HG03159 (cell line): ENCODE measurements at regions not wholly inside any gene's neighbourhood (a gene's known extent, or its start where the extent isn't known, plus 50 kb on each side); places are given as distances from the start of the nearest gene placed in this dataset.
"Not testable (repeated sequence)": the region's sequence is repeated elsewhere in the genome, so short reads cannot be mapped to it uniquely, and the experiment has no call there.

ENCODE experiments used
- ATAC-seq: cut with Tn5 transposase; IDR thresholded peaks from one replicate; pipeline ENCODE4 v1.9.1; 2021; ENCODE audit warnings: mild to moderate bottlenecking, moderate library complexity; ENCODE audit not compliant: unreplicated experiment

DNA sequence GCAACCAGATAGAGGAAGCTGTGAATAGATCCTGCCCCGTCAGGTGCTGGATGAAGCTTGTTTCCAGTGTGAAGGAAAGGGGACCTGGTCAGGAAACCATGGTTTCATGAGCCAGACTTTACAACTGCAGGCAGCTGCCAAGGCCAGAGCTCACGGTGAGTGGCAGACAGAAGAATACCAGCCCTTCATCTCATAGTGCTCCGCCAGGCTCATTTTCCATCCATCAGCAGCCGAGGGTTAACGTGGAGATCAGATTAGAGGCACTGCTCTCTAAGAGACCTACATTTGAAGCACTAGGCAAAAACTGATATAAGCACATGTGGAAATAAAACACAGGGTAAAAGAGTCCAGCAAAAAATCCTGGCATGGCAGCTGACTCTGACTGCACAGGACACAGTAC is 172.4 kb downstream of the CD24 start:
- ATAC-seq: no peak

DNA sequence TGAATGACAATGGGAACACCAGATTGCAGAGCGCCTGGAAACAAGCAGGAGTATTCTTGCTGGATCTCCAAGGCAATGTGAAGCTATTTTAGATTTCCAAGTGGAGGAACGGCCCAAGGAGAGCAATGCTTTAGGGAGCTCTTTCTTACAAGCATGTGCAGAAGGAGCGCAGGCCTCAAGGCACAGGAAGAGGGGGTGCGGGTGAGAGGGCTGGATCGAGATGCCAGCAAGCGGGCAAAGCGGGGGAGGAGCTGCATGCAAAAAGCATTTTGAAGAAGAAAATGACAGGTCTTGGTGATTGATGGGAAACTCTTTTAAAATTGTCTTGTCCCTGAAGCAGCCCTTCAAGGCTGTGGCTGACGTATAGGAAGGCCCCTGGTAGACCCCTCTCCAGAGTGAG is 171.9 kb downstream of the QRSL1 start:
- no peak for ATAC-seq

DNA sequence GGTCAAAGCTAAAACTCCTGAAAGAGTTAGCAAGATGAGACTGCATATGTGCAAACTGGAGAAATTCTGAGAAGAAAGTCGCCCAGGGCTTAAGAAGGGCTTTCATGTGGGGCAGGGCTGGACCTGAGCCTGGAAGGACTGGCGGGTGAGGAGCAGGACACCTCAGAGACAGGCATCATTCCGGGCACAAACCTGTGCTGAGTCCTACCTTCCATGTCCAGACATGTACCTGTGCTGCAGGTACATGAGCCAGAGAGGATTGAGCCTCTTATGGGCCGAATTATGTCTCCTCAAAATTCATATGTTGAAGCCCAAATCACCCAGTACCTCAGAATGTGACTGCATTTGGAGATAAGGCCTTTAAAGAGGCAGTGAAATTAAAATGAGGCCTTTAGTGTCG is 171.0 kb downstream of the QRSL1 start:
- ATAC-seq: no peak

DNA sequence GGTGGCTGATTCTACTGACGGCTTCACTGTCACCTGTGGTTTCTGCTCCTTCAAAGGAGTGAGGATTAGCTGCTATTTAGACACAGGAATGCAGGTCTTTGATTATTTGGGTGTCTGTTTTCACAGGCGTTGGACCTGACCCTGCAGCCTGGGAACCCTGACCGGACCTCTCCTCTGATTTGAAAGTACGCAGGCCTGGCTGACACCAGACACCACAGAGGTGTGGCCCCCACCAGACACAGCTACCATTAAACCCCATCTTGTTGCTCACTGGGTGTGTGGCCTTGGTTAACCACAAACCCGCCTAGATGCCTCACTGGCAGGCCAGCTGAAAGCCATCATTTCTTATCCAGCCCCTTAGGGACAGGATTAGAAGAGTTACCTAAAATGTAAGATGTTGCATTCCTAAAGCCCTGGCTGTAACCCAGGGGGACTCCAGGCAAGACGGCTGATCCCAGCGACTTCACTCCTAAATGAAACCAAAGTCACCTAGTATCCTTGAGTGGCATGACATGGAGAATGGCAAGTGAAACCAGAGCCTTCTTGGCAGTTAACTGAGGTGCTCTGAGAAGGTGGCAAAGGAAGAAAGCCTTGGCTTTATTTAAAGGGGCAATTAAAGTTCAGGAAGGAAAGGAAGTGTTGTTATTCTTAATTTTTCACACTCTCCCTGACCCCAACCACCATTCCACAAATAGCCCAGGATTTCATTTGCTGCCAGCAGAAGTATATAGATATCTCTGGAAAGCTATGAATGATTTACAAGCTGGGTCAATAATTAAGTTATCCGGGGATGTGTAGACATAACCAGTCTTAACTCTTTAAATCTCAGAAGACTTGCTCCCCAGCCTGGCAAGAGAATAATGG is 169.9 kb downstream of the QRSL1 start:
- peak; percentile 70 for ATAC-seq

DNA sequence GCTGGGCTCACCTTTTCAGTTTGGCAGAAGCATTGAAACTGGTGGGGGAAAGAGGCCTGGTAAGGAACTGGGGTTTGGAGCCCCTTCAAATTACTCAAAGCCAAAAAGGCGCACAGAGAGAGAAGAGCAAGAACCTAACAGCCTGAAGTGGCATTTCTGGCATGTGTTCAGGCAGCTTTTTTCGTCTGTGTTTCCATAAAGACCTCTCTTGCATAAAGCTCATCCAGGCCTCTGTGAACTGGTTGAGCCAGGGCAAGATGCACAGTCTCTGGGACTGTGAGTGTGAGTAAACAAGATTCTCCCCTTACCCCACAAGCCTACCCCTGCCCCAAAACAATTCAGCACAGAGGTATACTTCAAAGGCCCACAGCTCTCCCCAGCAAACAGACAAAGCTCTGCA is 167.8 kb downstream of the QRSL1 start:
- no peak for ATAC-seq

DNA sequence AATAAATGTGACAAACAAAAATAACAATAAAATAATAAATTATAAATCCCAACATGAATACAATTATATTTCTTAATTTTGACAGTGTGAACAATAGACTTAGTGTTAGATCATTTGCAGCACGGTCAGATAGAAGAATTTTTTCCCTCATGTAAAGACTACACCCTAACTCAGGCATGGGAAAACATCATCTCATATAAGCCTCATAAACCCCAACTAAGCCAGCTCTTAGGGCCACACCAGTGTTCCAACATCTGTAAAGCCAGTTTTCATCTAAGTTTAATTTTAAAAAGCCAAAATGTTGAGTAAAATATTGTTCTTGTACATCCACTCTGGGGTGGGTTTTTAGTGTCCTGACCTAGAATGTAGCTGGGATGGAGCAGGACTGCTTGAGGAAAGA is 167.4 kb downstream of the QRSL1 start:
- no peak for ATAC-seq

DNA sequence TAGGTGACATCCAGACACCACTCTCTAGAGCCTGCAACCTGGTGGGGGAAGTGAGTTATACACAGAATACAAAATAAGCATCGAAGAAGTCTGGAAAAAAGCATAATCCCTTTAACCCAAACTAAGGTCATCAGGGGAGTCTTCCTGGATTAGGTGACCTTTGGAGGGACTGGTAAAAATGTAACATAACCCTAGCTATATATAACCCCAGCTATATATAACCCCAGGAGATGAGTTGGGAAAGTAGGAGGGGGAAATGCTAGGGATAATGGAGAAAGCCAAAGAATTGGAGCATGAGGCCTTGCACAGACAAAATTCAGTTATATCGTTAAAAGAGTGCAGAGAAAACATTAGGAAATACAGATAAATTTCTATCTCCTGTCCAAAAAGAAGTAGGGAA is 164.8 kb downstream of the QRSL1 start:
- no peak for ATAC-seq

DNA sequence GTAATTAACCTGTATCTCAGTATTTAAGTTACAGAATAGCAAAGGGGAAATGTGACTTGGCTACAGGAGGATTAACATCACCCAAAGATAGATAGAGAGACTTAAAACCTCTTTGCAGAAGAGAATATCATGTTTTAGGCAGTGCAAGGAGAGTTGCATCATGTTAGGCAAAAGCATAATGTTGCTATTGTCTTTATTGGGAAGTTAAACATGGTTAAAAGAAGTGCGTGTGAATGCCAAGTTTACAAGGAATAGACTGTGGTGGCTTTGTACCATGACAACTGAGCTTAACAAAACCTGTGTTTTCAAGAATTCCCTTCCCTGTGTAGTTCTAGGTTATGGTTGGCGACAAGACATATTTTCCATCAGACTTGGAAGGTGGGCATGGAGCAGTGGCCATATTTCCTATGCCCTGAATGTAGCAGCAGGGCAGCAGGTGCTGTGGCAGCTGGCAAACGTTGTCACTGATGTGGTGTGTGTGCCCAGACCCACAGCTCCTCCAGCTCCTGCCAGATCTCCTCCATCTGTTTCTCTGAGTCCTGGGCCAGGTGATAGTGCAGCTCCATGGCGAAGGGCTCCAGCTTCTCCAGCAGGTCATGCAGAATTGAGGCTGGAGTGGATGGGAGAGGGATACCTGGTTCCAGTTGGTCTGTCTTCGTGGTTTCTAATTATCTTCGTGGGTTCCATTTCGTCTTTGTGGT is 163.3 kb downstream of the QRSL1 start:
- ATAC-seq: no peak

DNA sequence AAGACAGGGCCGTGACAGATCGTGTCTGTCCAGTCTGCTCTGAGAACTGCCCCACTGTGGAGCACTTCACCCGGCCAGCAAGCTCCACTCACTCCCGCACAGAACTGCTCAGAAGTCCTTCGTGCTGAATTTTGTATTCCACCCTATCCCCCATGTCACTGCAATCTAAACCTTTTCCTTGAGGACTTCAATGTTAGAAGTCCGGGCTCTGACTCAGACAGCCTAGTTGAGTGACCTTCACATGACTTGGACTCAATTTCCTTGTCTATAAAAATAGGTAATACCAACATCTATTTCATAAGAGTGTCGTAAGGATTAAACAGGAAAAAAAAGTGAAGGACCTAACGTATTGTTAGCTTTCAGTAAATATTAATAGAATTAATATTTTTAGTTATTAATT is 161.6 kb downstream of the QRSL1 start:
- ATAC-seq: no peak

DNA sequence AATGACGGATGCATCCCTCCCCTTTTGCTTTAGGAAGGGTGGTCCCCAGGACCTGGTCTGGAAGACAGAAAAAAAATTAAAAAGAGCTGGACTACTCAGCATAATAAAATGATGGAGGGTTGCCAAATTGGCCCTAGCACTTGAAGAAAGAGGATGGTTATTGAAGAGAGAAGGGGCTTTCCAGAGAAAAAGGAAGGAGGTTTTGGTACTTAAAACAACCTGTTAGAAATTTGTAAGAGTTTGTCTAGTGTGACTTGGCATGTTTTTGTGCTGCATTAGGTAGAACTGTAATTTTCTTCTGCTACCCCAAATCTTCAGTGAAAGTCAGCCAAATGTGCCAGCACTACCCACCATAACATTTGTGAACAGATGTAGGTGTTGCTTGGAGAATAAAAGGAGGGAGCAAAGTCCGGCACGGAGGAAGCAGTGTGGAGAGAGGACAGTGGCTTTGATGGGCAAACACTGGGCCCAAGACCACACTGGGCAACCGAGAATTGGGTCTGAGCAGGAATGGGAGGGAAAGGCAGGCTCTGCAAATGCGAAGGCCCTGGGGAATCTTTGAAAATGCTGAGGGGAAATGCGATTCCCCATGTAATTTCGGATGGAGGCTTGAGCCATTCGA is 160.9 kb downstream of the QRSL1 start:
- no peak for ATAC-seq

DNA sequence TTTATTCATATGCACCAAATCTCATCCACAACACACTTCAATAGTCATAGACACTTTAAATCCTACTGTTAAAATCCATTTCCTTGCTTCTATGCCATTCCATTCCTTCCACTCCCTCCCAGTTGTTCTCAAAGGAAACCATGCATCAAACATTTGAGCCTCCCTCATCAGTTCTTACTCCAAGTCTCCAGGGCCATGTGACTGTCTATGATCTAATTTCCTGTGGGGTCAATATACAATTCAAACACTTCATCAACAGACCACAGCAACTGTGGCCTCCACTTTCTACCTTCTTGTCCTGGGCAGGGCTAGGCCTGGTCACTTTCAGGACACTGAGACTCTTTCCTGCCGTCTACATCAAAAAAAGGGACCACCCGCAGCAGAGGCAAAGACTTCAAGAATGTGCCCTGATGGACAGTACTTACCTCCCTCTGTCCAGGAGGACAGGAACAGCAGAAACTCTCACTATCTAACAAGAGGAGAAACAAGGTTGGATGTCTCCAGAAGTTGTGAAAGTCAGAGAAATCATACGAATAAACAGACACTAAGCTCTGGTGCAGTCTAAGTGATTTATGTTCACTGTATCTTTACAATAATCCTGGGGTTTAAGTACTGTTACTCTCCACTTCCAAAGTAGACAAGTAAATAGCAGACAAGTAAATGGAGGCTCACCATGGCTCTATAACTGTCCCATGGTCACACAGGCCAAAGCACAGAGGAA is 160.2 kb downstream of the QRSL1 start:
- no peak for ATAC-seq

DNA sequence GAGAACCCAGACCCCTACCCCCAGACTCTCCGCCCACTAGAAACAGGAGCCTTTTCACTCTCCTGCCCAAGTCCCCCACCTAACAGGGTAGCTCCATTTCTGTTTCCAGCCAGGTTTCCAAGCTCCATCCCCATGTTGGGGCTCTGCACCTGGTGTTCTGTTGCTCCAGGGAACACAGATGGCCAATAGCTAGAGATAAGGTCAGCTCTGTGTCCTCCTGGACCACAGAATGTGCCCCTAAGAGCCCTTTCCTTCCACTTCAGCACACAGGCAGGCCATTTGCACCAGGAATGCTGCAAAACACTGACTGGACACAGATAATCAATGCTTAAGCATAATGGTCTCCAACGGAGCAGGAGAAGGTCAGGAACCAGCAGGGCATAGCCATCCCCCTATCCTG is 159.4 kb downstream of the QRSL1 start:
- ATAC-seq: no peak

DNA sequence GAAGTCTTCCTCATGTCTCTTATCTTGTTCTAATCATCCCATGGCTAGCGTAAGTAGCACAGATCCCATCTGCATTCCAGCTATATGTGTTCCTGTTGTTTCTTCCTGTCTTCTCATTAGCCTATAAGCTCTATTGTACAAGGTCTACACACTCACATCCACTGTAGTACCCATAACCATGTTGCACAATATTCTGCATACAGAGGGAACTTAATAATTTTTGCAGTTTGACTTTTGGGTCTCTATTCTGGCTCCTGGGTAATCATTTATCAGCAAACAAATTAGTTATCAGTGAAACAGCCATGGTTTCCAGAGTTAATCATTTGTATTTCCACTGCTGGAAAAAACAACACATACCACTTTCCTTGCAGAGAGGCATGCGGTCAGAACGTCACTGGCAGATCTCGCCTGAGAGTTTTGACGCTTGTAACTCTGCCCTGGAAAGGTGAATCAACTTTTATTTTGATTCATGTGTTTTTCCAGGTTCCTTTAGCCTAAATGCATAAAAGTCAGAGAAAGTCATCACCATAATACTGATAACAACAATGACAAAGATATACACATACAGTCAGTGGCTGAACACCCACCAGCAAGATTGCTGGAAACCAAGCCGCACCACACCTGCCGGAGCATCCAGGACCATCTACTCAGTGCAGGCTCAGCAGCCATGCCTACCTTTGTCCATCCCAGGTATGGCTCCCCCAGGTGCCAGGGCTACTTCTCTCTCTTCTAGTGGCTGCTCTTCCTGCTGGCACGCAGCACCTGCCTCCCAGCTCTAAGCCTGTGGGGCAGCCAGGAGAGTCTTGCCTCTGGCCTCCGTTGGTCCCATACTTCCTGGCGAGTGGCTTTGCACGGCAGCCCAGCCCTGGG is 158.2 kb downstream of the QRSL1 start:
- ATAC-seq: no peak

DNA sequence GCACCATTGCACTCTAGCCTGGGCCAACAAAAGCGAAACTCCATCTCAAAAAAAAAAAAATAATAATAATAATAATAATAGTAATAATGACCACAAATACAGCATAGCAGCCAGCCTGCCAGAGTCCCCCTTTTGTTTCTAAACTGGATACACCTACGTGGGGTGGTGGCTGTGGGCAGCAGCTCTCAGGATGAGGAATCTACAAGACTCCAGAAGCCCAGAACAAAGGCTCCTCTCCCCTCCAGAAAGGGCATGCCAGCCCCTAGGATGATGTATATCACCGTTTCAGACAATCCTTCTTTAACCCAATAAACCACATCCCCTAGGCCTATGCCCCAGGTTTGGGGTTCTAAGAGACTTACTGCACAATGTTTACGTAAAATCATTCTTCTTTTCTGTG is 155.9 kb downstream of the QRSL1 start:
- ATAC-seq: no peak

DNA sequence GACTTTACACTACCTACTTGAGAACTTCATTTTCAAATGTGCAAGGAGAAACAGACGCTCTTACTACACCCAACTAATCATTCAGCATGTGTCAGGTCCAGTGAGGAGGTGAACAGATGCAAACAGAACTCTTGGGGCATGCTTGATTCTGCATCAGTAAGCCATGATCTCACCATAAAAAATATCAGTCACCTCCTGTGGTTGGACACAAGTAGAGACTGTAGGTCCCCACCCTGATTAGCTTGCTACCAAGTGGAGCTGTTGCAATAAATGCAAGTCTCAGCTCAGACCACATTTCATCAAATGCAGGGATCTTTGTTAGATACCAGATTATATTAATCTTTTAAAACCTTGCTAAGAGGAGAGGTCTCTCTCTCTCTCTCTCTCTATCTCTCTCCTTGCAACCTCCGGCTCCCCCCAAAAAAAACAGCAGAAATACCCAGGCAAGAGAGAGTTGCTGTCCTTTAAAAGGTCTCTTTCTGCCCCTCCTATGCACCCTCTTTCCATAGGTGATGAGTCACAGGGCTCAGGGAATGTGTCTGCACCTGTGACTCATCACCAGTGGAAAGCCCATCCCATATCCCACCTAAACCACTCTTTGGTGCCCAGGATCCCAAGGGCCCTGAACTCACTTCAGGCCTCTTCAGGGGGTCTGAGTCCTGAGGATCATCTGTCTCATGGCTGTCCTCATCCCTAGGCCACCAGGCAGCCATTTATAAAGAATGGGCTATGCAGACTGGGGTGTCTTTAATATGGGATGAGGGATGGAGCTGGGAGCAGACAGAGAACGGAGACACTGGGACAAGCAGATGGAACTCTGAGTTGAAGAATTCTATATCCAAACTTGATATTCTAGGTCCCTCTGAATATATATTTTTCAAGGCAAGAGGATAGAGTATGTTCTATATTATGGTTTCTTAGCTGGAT is 154.5 kb downstream of the QRSL1 start:
- ATAC-seq: no peak

DNA sequence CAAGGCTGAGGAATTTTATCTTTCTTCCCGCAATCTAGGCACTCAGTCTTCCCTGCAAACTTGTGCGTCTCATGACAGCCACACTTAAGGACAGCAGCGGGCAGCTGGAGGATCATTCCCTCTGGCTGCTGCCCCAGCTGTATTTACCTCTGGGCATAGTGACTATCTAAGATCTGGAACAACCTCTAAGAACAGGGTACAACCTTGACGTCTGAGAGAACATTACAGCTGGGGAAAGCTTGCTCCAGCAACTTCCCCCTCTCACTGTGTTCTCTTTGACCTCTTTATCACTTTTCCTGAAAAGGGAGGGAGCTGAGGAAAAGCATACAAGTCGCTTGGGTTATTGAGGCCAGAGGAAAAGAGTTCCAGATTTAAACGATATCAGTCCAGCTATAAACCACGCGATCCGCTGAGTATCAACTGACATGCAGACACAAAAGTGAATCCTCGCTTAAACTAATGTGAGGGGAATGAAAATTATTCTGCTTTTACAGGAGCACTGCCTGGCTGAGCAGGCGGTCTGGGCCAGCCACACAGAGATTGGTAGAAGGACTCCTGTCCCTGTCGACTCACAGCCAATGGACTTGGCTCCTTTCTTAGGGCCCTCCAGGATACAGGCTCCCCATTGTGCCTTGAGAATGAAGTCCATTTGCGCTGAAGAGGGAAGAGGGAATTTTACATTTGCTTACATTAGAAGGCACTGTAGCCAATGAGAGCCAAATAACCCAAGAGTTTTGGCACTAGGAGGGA is 153.3 kb downstream of the QRSL1 start:
- no peak for ATAC-seq

DNA sequence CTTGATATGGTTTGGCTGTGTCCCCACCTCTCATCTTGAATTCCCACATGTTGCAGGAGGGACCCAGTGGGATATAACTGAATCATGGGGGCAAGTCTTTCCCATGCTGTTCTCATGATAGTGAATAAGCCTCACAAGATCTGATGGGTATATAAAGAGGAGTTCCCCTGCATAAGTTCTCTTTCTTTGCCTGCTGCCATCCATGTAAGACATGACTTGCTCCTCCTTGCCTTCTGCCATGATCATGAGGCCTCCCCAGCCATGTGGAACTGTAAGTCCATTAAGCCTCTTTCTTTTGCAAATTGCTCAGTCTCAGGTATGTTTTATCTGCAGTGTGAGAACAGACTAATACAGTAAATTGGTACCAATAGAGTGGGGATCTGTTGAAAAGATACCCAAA is 150.2 kb downstream of the QRSL1 start:
- not testable (repeated sequence) for ATAC-seq

DNA sequence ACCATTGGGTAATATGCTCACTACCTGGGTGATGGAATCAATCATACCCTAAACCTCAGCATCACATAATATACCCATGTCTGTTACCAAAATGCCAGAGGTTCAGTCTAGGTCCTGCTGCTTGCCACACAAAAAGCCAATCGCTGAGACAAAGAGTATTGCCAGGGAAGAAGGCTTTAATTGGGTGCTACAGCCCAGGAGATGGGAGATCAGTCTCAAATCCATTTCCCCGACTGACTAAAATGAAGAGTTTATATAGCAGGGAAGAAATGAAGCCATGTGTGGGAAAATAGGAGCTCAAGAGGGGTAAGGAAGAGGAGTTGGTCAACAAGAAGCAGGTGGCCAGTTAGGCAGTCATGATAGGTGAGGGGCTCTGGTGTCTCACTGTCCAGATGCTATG is 149.6 kb downstream of the QRSL1 start:
- no peak for ATAC-seq
